GM18520 (cell line): ENCODE measurements at regions not wholly inside any gene's neighbourhood (a gene's known extent, or its start where the extent isn't known, plus 50 kb on each side); places are given as distances from the start of the nearest gene placed in this dataset.

Source experiments
- ATAC-seq: cut with Tn5 transposase; IDR thresholded peaks from one replicate; pipeline ENCODE4 v1.9.1; 2021; ENCODE audit not compliant: unreplicated experiment

DNA sequence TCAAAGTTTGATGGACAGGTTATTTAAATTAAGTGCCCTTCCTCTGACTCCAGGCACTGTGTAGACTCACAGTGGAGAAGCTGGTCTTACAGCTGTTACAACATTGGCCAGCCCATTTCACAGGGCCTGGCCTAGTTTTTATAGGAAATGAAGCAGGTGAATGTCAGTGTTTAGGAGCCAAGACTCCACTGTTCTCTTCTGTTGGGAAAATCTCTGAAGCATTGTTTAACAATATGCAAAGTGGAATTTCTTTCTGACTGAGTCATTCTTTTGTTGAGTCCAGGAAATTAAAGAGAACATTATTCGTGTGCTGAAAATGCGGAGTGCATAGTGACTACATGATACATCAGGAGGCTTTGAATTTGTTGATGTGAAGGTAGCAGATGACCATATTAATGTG, 64.7 kb downstream of the ARRDC4 start:
- no peak for ATAC-seq

DNA sequence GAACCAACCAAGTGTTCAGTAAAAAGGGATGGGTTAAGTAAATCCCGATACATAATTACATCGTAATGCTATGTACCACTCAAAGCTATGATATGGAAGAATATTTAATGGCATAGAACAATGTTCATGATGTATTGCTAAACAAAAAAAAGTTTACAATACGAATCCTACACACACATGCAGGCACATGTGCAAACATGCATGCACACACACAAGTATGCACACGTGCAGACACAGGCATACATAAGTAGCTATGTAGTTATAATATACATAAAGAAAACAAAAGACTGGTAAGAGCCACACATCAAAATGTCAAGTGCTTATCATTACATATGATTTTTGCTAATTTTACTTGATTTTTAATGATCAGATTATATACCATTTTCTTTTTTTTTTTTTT, 74.2 kb downstream of the ARRDC4 start:
- no peak for ATAC-seq

DNA sequence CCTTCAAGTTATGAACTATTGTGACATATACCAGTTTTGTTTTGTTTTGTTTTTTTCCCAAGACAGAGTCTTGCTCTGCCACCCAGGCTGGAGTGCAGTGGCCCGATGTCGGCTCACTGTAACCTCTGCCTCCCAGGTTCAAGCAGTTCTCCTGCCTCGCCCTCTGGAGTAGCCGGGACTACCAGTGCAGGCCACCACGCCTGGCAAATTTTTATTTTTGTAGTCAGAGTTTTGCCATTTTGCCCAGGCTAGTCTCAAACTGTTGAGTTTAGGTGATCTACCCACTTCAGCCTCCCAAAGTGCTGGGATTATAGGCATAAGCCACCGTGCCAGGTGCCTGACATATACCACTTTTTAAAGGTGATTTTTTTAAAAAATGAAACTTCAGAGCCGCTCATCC, 74.6 kb downstream of the ARRDC4 start:
- ATAC-seq = no peak

DNA sequence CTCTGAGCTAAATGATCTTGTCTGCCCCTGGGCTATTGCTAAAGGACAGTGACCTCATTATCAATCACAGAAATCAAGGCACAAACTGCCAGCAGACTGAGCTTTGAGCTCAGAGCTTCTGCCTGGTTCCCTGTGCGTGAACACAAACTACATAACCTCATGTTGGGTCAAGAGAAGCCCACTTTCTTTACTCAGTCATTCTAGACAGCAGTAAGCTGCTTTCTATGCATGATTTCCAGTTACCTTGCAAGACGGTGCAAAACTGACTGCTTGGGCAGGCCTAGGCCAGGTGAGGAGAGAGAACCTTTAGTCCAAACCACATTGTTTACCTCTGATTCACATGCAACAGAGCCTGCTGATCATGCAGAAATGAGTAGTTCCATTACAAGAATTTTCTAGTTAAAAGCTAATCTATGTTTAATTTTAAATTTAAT, 75.1 kb downstream of the ARRDC4 start:
- ATAC-seq = no peak

DNA sequence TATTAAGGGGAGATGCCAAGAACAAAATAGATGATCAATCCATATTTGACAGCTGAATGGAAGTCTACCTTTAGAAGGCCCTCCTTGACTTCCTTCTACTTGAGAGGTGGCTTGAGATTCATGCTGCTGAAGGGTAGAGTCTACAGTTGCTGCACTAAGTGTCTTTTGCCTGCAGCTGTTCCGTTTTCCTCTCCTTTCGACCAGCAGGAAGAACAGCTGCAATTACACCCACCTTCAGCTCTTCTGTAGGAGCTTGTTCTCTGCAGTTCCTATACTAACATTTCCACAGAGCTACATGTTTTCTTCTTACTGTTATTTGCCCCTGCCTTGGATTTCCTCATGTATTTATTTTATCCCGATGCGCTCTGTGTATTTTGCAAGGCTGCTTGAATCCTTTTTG, 79.1 kb downstream of the ARRDC4 start:
- ATAC-seq = no peak

DNA sequence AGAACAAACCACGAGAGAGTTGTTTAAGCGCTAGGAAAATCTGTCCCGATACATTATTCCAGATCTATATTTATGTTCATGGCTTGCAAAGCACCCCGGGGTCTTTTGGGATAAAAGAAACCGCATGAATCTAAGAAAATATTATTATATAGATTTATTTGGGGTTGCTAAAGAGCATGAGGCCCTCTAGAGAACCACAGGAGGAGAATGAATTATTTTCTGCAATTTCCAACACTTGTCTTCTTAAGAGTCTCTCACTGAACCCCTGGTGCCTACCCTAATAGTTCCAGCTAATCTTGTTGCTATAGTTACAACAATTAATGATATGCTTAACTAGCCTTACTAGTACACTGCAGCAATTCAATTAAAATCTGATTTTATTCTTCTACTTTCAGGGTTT, 79.6 kb downstream of the ARRDC4 start:
- ATAC-seq = no peak

DNA sequence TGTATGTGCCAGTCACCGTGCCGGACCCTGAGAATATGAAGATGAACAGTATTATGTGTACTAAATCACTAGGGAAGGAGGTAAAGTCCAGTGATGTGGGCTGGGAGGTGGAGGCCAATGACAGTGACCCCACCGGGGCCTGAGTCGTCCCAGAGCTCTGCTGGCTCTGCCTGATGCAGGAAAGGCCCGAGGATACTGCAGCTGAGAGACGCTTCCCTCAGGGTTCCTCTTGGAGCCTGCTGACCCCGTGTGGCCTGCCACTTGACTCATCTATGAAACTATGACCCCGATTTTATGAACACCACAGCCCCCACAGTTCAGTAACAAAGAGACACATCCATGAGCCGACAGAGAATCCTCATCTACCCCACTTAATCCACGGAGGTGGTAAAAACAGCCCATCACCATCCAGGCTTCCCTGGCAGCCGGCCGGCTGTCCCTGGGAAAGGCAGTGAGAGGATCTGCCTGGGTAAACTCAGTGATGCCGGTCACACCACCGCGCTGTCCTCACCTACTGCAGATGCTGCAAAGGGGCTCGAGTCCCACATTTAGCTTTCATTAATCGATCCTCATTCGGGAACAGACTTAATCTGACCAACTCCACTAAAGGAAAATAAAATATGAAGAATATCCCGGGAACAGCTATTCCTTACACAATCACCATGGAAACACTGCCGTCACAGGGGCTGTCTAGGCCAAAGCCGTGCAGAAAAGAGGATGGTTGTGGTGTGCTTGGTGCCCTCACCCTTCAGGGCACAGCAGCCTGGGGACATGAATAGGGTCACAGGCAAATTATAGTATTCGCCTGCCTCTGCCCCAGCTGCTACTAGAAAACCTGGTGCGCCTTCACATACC, 82.9 kb downstream of the ARRDC4 start:
- ATAC-seq = no peak

DNA sequence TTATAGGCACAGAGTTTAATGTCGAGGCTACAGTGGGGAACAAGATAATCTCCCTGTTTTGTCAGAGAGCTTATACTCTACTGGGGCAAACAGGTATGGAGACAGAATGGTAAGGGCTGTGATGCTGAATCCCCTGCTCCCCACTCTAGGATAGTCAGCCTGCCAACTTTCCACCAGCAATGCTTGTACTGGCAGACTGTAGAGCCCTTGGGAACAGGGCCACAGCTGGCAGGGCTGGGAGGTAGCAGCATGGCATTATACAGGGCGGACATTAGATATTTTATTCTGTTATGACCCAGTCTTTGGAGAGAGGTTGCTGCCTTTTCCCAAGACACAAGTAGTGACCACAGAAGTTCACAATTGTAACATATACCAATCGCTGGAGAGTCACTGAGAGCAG, 91.2 kb downstream of the ARRDC4 start:
- no peak for ATAC-seq

DNA sequence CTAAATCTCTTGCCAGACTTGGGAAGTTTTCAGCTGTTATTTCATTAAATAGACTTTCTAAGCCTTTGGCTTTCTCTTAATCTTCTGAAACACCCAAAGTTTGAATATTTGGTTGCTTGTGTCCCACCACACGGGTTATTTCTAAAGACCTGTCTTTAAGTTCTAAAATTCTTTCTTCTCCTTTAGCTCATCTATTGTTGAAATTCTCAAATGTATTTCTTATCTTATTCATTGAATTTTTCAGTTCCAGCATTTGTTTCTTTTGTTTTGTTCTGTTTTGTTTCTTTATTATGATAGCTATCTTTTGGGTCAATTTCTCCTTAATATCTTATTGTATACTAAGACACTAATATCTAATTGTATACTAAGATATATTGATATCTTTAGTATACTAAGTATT, 97.0 kb downstream of the ARRDC4 start:
- no peak for ATAC-seq

DNA sequence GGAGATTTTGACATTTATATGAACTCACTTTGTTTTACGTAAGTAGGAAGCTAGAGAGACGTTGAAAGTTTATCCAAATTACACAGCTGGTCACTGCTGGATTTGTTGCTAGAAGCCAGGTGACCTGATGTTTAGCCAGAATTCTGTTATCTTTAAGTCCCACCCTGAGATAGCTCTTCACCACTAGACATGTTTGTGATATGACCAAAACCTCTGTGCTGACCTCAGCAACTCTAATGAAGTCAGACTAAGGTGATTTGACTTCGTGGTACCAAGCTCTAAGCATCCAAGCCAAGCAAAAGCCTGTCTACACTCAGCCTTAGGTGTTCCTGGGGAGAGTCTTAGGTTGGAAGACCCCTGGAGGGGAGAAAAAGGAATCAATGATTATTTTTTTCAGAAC, 102.4 kb downstream of the ARRDC4 start:
- ATAC-seq = no peak

DNA sequence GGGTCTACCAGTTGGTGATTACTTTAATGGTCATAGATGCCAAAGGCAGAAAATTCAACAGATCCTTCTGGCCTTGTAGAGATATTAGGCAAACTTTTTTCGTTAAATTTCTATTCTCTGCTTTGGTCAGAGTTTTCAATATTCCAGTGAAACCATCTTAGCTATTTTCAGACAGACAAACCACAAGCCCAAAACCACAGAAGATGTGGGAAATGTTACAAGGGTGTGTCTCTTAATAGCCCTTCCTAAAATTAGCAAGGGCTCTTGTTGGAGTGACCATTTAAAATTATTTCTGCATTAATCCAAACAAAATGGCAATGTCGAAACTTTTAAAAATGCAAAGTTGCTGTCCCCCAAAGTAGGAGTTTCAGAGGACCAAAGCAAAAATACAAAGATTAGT, 102.8 kb downstream of the ARRDC4 start:
- no peak for ATAC-seq

DNA sequence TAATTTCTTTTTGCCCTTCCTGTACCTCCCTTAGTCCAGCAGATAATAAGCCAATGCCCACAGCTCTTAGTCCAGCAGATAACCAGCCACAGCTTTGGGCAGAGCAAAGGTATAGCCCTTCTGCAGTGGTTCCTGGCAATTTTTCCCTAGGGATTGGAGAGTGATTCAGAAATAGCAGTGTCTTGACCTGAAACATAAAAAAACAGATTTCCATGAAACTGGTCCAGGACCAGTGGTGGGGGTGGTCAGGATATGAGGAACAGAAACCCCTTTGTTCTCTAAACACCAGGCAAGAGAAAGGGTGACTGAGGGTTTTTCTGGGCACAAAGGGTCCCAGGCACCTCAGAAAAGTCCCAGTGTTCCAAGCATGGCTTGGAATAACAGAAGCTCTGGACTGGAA, 103.4 kb downstream of the ARRDC4 start:
- ATAC-seq = no peak

DNA sequence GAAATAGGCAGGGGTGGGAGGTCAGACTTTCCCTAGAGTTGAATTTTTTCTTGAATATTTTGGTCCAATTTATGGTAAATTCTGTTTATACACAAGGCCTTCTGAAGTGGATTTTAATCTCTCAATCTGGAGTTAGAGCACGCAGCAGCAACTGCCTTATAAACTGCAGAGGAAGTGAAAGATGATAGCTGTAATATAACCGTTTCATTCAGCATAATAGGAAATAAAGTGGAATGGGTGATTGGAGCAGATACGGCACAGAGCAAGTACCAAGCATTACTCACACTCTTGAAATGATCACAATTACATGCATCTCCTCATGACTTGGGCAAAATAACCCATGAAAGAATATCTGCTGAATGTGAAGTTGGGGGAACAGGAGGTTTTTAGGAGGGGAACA, 106.8 kb downstream of the ARRDC4 start:
- ATAC-seq = no peak

DNA sequence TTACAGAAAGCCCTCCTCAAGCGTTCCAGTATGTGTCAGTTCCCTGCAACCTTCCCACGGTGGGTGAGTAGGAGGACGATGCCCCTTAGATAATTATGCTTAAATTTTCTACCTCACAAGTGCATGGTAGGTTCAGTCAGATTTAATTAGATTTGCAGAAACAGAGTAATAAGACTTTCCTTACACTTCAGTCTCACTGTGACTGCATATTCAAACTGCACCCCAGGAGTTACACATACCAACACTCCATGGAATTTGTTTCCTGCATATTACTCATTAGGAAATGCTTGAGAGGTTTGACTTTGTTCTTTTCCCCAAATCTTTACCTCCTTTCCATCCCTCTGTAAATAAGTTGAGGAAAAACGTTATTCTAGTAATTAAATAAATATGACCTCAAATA, 108.8 kb downstream of the ARRDC4 start:
- no peak for ATAC-seq

DNA sequence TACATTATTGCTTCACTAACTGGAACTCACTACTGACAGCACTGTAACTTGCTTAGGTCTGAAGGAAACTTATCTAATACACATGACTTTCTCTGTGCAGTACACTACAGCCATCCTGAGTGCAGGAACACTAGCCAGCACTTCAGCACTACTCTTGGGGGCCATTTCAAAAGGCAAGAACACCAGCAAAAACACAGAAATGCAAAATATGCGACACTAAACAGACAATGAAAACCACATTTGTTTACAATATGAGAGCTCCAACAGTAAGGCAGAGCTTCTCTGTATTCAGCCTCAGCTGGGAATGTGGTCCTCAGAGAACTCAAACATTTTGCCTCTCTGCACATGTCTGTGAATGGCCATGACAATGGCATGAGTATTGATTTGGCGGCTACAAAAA, 109.6 kb downstream of the ARRDC4 start:
- no peak for ATAC-seq

DNA sequence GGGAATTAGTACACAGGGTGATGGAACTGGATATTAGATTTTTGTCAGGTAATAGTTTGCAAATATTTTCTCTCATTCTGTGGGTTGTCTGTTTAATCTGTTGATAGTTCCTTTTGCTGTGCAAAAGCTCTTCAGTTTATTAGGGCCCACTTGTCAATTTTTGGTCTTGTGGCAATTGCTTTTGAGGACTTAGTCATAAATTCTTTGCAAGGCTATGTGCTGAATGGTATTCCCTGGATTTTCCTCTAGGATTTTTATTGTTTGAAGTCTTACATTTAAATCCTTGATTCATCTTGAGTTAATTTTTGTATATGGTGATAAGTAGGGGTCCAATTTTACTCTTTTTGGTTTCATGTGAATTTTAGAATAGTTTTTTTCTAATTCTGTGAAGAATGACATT, 111.3 kb downstream of the ARRDC4 start:
- no peak for ATAC-seq

DNA sequence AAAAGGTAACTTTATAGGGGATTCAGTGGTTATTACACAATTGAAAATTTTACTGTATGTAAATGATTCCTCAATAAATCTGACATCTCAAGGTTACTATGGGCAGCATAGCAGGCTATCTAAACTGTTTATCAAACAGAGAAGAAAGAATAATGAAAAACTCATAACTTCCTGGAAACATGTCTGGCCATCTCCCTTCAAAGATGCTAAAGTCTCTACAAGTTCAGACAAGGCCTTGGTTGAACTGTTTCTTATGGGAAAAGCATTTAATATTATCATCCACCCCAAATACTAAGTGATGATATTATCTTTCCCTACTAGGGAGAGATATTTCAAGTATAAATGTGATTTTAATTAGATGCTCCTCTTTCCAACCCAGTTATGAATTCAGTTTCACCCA, 114.9 kb downstream of the ARRDC4 start:
- ATAC-seq = no peak

DNA sequence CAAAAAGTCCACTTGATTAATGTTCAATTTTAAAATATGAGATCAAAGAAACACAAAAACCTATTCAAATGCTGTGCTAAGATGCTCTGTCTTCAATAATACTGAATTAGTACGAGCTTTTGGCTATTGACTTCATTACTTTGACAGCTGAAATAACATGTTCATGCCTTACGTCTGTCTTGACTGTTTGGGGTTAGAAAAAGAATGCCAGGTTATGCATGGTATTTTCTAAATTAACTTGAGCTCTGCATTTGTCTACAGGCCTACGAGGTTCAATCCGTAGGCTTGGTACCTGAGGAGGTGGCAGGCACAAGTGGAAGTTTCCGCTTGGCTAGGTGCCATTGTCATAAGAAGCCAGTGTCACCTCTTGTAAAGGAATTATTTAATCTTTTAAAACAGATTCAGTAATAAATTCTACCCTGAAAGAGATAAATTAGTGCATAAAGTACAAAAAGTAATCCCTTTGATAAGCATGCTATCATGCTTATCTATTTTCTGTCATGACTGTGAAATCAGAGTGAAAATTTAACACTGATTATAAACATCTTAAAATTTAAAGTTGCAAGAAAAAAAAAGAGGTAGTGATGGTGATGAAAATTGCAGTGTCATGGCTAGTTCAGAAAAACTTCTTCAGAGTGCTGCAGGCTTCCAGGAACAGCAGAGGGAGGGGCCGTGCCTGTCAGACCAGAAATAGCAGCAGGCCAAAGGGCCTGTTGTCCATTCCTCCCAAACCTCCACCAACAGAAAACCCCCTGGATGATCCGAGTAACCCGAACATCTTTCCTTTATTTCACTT, 115.7 kb downstream of the ARRDC4 start:
- ATAC-seq = no peak

DNA sequence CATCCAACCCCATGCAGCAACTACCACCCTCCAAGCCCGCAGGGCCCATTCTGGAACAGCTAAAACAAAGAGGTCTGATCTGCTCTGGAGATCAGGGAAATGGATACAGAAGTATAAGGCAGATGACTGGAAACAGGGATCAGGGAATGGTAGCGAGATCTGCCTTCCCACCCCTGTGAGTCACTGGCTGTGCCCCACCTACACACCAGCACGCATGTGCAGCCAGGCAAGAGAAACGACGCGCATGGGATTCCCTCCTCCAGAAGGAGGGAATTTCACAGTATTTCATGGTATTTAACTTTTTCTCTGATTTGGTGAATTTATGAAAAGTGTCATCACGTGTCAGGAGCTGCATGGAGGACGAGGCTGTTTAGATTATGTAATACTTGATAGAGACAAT, 116.7 kb downstream of the ARRDC4 start:
- ATAC-seq = no peak

DNA sequence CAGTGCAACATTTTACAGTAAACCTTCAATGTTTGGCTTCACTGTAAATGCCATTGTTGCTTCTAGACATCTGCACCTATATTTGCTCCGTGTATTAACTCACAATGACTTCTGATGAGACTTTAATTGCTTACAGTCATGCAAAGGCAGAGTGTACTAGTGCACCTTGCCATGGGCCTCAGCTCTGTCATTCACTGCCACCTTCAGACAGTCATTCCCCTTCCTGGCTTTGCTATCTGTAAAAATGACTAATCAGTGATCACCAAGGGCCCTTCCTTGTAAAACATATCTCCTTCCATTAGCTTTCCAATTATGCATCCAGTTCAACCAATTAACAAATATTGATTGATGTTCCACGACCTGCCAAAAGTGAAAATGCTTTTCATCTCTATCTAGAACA, 120.3 kb downstream of the ARRDC4 start:
- no peak for ATAC-seq

DNA sequence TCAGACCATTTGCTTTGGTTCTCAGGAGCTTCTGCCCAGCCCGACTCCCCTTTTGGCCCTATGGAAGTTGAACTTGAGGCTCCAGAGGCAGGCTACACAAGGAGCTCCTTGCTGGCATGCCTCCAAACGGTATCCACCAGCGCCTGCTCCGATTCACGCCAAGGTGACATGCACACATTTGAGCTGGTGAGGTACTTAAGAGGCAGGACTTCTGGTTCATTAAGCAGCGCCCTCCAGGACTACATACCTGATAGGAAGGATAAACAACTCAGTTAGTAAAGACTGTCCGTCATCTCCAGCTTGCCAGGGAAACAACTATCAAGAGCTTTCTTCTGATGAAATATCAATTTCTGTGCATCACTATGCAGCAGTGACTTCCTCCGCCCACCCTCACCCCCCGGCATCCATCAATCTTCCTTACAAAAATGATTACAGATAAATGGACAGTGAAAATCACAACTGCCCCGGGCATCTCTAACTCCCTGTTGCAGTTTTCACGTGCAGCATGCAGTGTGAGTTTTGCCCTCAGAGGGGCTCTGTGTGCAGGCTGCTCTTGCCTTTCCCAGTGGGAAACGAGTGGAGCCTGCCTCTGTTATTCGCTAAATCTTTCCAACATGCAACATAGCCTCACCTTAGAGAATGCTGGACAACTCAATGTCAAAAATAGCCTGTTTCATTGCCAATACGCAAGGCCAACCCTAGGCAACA, 122.9 kb downstream of the ARRDC4 start:
- no peak for ATAC-seq
